ENCODE measurements at regions not wholly inside any gene's neighbourhood (a gene's known extent, or its start where the extent isn't known, plus 50 kb on each side); places are given as distances from the start of the nearest gene placed in this dataset.

GRCh38 chr5:61228229-61228628, 66.0 kb upstream of the SMIM15 start:
- Mint-ChIP-seq H3K9me3 (peaks cover 2% of the 10 kb centered on the region), H3K27ac (no peak overlapping the region), H3K27me3 (ENCODE audit: insufficient read depth, low read depth) (peaks cover 3% of the 10 kb centered on the region), H3K4me1 (no peaks in the 10 kb centered on the region), H3K36me3 (no peaks in the 10 kb centered on the region), H3K4me3 (no peak overlapping the region)
- H3K27ac ChIP-seq: no peak overlapping the region
- H3K79me2 ChIP-seq (ENCODE audit: low read depth): no peaks in the 10 kb centered on the region
- no peaks in the 10 kb centered on the region for H3K4me1 ChIP-seq
- no peak for DNase-seq (ENCODE audit: low spot score)
- no peak overlapping the region for H3K4me2 ChIP-seq
- H3K36me3 ChIP-seq: no peaks in the 10 kb centered on the region
- no peak overlapping the region for H3K4me3 ChIP-seq
- TF ChIP-seq EZH2phosphoT487 (IDR thresholded peaks at IDR 0.05) (no peak), EZH2 (IDR thresholded peaks at IDR 0.05) (no peak), CTCF (IDR thresholded peaks at IDR 0.05) (no peak)
- no peak overlapping the region for H2AFZ ChIP-seq (replicated peaks)
- H3K9ac ChIP-seq: no peak overlapping the region
- H3K9me3 ChIP-seq (ENCODE audit: low read depth): no peaks in the 10 kb centered on the region
- H3F3A ChIP-seq (ENCODE audit: low read depth): no peaks in the 10 kb centered on the region
- no peaks in the 10 kb centered on the region for H3K27me3 ChIP-seq
- no peaks in the 10 kb centered on the region for H4K20me1 ChIP-seq (ENCODE audit: low read depth)

- H3K36me3 ChIP-seq: no peaks in the 10 kb centered on the region
- H3K4me1 Mint-ChIP-seq: no peaks in the 10 kb centered on the region
- no peak for DNase-seq (ENCODE audit: low spot score)
- no peaks in the 10 kb centered on the region for H3F3A ChIP-seq (ENCODE audit: low read depth)
- peaks cover 3% of the 10 kb centered on the region for H3K27me3 Mint-ChIP-seq (ENCODE audit: insufficient read depth, low read depth)
- peaks cover 2% of the 10 kb centered on the region for H3K9me3 Mint-ChIP-seq
- H2AFZ ChIP-seq (replicated peaks): no peak overlapping the region
- no peak overlapping the region for H3K4me2 ChIP-seq
- H3K9ac ChIP-seq: no peak overlapping the region
- no peak overlapping the region for H3K4me3 Mint-ChIP-seq
- H3K27ac ChIP-seq: no peak overlapping the region
- H3K27ac Mint-ChIP-seq: no peak overlapping the region
- H3K4me3 ChIP-seq: no peak overlapping the region
- no peaks in the 10 kb centered on the region for H4K20me1 ChIP-seq (ENCODE audit: low read depth)
- H3K9me3 ChIP-seq (ENCODE audit: low read depth): no peaks in the 10 kb centered on the region
- H3K27me3 ChIP-seq: no peaks in the 10 kb centered on the region
- no peaks in the 10 kb centered on the region for H3K4me1 ChIP-seq
- H3K36me3 Mint-ChIP-seq: no peaks in the 10 kb centered on the region
- TF ChIP-seq CTCF (IDR thresholded peaks at IDR 0.05) (no peak), EZH2 (IDR thresholded peaks at IDR 0.05) (no peak), EZH2phosphoT487 (IDR thresholded peaks at IDR 0.05) (no peak)
- no peaks in the 10 kb centered on the region for H3K79me2 ChIP-seq (ENCODE audit: low read depth)
Observed at GRCh38 chr5:61228691-61229280, 66.5 kb upstream of the SMIM15 start.

GRCh38 chr5:61229416-61229815, 67.1 kb upstream of the SMIM15 start:
- Mint-ChIP-seq H3K27ac (no peak overlapping the region), H3K4me3 (no peak overlapping the region), H3K9me3 (peaks cover 2% of the 10 kb centered on the region), H3K27me3 (ENCODE audit: insufficient read depth, low read depth) (peaks cover 3% of the 10 kb centered on the region), H3K4me1 (no peaks in the 10 kb centered on the region), H3K36me3 (no peaks in the 10 kb centered on the region)
- H3K4me1 ChIP-seq: no peaks in the 10 kb centered on the region
- no peaks in the 10 kb centered on the region for H4K20me1 ChIP-seq (ENCODE audit: low read depth)
- H3K79me2 ChIP-seq (ENCODE audit: low read depth): no peaks in the 10 kb centered on the region
- no peak for DNase-seq (ENCODE audit: low spot score)
- no peak overlapping the region for H2AFZ ChIP-seq (replicated peaks)
- H3K4me3 ChIP-seq: no peak overlapping the region
- no peaks in the 10 kb centered on the region for H3K9me3 ChIP-seq (ENCODE audit: low read depth)
- H3K9ac ChIP-seq: no peak overlapping the region
- H3K4me2 ChIP-seq: no peak overlapping the region
- no peak overlapping the region for H3K27ac ChIP-seq
- no peaks in the 10 kb centered on the region for H3K27me3 ChIP-seq
- H3K36me3 ChIP-seq: no peaks in the 10 kb centered on the region
- TF ChIP-seq EZH2phosphoT487 (IDR thresholded peaks at IDR 0.05) (no peak), CTCF (IDR thresholded peaks at IDR 0.05) (no peak), EZH2 (IDR thresholded peaks at IDR 0.05) (no peak)
- H3F3A ChIP-seq (ENCODE audit: low read depth): no peaks in the 10 kb centered on the region
